ENCODE measurements at regions not wholly inside any gene's neighbourhood (a gene's known extent, or its start where the extent isn't known, plus 50 kb on each side); places are given as distances from the start of the nearest gene placed in this dataset.

- H3K9ac ChIP-seq (ENCODE audit: insufficient read depth, low read length): no peak overlapping the region
- no peaks in the 10 kb centered on the region for H3K36me3 ChIP-seq (ENCODE audit: control insufficient read depth, insufficient read depth, low read length)
- no peaks in the 10 kb centered on the region for H3K27me3 ChIP-seq (ENCODE audit: control insufficient read depth, insufficient read depth, low read length)
- H3K27ac ChIP-seq (ENCODE audit: insufficient read depth, low read length): no peak overlapping the region
- peaks cover 10% of the 10 kb centered on the region for H3K4me1 ChIP-seq (ENCODE audit: control insufficient read depth, extremely low read depth, insufficient read depth, low read length)
- TF ChIP-seq EZH2 (IDR thresholded peaks at IDR 0.05; ENCODE audit: low read length, missing control alignments): no peak
- TF ChIP-seq, protein P1, sequence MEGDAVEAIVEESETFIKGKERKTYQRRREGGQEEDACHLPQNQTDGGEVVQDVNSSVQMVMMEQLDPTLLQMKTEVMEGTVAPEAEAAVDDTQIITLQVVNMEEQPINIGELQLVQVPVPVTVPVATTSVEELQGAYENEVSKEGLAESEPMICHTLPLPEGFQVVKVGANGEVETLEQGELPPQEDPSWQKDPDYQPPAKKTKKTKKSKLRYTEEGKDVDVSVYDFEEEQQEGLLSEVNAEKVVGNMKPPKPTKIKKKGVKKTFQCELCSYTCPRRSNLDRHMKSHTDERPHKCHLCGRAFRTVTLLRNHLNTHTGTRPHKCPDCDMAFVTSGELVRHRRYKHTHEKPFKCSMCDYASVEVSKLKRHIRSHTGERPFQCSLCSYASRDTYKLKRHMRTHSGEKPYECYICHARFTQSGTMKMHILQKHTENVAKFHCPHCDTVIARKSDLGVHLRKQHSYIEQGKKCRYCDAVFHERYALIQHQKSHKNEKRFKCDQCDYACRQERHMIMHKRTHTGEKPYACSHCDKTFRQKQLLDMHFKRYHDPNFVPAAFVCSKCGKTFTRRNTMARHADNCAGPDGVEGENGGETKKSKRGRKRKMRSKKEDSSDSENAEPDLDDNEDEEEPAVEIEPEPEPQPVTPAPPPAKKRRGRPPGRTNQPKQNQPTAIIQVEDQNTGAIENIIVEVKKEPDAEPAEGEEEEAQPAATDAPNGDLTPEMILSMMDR (conservative IDR thresholded peaks at IDR 0.05 in 1 of 2, IDR thresholded peaks at IDR 0.05 in 1 of 2; ENCODE audit: low read depth in 1 of 2, low read length in 2 of 2): no peak
- no peaks in the 10 kb centered on the region for H3K79me2 ChIP-seq (ENCODE audit: control insufficient read depth, insufficient read depth, low read length)
- no peak overlapping the region for H3K4me3 ChIP-seq (replicated peaks in 1 of 4; ENCODE audit: control extremely low read depth in 1 of 4, insufficient read depth in 1 of 4, low read depth in 3 of 4, low read length in 4 of 4)
- no peaks in the 10 kb centered on the region for H4K20me1 ChIP-seq (ENCODE audit: control insufficient read depth, extremely low read depth, insufficient read depth, low read length)
- peak in 1 of 2 donors; percentile 74 for DNase-seq (ENCODE audit: low read depth in 2 of 2)
- no peak overlapping the region for H2AFZ ChIP-seq (ENCODE audit: low read length)
- no peak overlapping the region for H3K4me2 ChIP-seq (ENCODE audit: extremely low read depth, insufficient read depth, low read length)
- H3K9me3 ChIP-seq (ENCODE audit: control insufficient read depth, insufficient read depth, low read depth, low read length): no peaks in the 10 kb centered on the region
Measured at GRCh38 chr14:30211326-30211725, 283.7 kb upstream of the PRKD1 start.

- H3K4me2 ChIP-seq (ENCODE audit: extremely low read depth, insufficient read depth, low read length): peak overlapping the region; percentile 11
- no peaks in the 10 kb centered on the region for H3K27me3 ChIP-seq (ENCODE audit: control insufficient read depth, insufficient read depth, low read length)
- no peaks in the 10 kb centered on the region for H3K9me3 ChIP-seq (ENCODE audit: control insufficient read depth, insufficient read depth, low read depth, low read length)
- TF ChIP-seq EZH2 (IDR thresholded peaks at IDR 0.05; ENCODE audit: low read length, missing control alignments): no peak
- TF ChIP-seq, protein P1 (conservative IDR thresholded peaks at IDR 0.05 in 1 of 2, IDR thresholded peaks at IDR 0.05 in 1 of 2; ENCODE audit: low read depth in 1 of 2, low read length in 2 of 2): no peak
- no peaks in the 10 kb centered on the region for H3K79me2 ChIP-seq (ENCODE audit: control insufficient read depth, insufficient read depth, low read length)
- peaks cover 10% of the 10 kb centered on the region for H3K4me1 ChIP-seq (ENCODE audit: control insufficient read depth, extremely low read depth, insufficient read depth, low read length)
- peak in 1 of 2 donors; percentile 69 for DNase-seq (ENCODE audit: low read depth in 2 of 2)
- no peaks in the 10 kb centered on the region for H4K20me1 ChIP-seq (ENCODE audit: control insufficient read depth, extremely low read depth, insufficient read depth, low read length)
- H3K9ac ChIP-seq (ENCODE audit: insufficient read depth, low read length): no peak overlapping the region
- no peak overlapping the region for H3K27ac ChIP-seq (ENCODE audit: insufficient read depth, low read length)
- no peaks in the 10 kb centered on the region for H3K36me3 ChIP-seq (ENCODE audit: control insufficient read depth, insufficient read depth, low read length)
- peak overlapping the region in 1 of 4 experiments; percentile 13 for H3K4me3 ChIP-seq (replicated peaks in 1 of 4; ENCODE audit: control extremely low read depth in 1 of 4, insufficient read depth in 1 of 4, low read depth in 3 of 4, low read length in 4 of 4)
- no peak overlapping the region for H2AFZ ChIP-seq (ENCODE audit: low read length)
Measured at GRCh38 chr14:30214014-30214413, 286.4 kb upstream of the PRKD1 start.

GRCh38 chr14:30214461-30215090 is 286.9 kb upstream of the PRKD1 start:
- H3K9ac ChIP-seq (ENCODE audit: insufficient read depth, low read length): no peak overlapping the region
- H3K36me3 ChIP-seq (ENCODE audit: control insufficient read depth, insufficient read depth, low read length): no peaks in the 10 kb centered on the region
- H3K27me3 ChIP-seq (ENCODE audit: control insufficient read depth, insufficient read depth, low read length): no peaks in the 10 kb centered on the region
- H3K4me2 ChIP-seq (ENCODE audit: extremely low read depth, insufficient read depth, low read length): peak overlapping the region; percentile 11
- H3K27ac ChIP-seq (ENCODE audit: insufficient read depth, low read length): no peak overlapping the region
- peak; percentile 70 to 89 for DNase-seq (ENCODE audit: low read depth in 2 of 2)
- no peaks in the 10 kb centered on the region for H3K9me3 ChIP-seq (ENCODE audit: control insufficient read depth, insufficient read depth, low read depth, low read length)
- H3K79me2 ChIP-seq (ENCODE audit: control insufficient read depth, insufficient read depth, low read length): no peaks in the 10 kb centered on the region
- H2AFZ ChIP-seq (ENCODE audit: low read length): peak overlapping the region; percentile 9
- TF ChIP-seq, protein P1 (conservative IDR thresholded peaks at IDR 0.05 in 1 of 2, IDR thresholded peaks at IDR 0.05 in 1 of 2; ENCODE audit: low read depth in 1 of 2, low read length in 2 of 2): peak; percentile 65
- no peak for TF ChIP-seq EZH2 (IDR thresholded peaks at IDR 0.05; ENCODE audit: low read length, missing control alignments)
- H4K20me1 ChIP-seq (ENCODE audit: control insufficient read depth, extremely low read depth, insufficient read depth, low read length): no peaks in the 10 kb centered on the region
- H3K4me1 ChIP-seq (ENCODE audit: control insufficient read depth, extremely low read depth, insufficient read depth, low read length): peaks cover 10% of the 10 kb centered on the region
- peak overlapping the region in 1 of 4 experiments; percentile 13 for H3K4me3 ChIP-seq (replicated peaks in 1 of 4; ENCODE audit: control extremely low read depth in 1 of 4, insufficient read depth in 1 of 4, low read depth in 3 of 4, low read length in 4 of 4)
